Tibial nerve (tissue), 4 donors: ENCODE measurements at regions not wholly inside any gene's neighbourhood (a gene's known extent, or its start where the extent isn't known, plus 50 kb on each side); places are given as distances from the start of the nearest gene placed in this dataset.

Experiments
- DNase-seq, 2 donors: peaks; one replicate each; pipeline ENCODE4 v3.0.0-alpha.2; 2019; ENCODE audit warnings: low spot score in 2 of 2
- H3K27ac ChIP-seq, 4 donors: fragments of 200-600 bp; sonication (generic) in 3 of 4; one replicate each; pipeline ENCODE4 v1.5.1; 2017 to 2019; ENCODE audit warnings: mild to moderate bottlenecking in 1 of 4
- H3K27me3 ChIP-seq, 2 donors: fragments of 200-600 bp; sonication (generic) in 1 of 2; one replicate each; pipeline versions ENCODE4 v1.5.1 to v1.6.0; 2017 to 2019
- H3K36me3 ChIP-seq, 3 donors: fragments of 200-600 bp; sonication (generic); one replicate each; pipeline ENCODE4 v1.5.1; 2018 to 2019
- H3K4me1 ChIP-seq, 4 donors: fragments of 200-600 bp; sonication (generic) in 3 of 4; one replicate each; pipeline ENCODE4 v1.5.1; 2017 to 2019
- H3K4me3 ChIP-seq, 4 donors: fragments of 200-600 bp; sonication (generic) in 3 of 4; one replicate each; pipeline ENCODE4 v1.5.1; 2017 to 2019; ENCODE audit warnings: mild to moderate bottlenecking in 1 of 4, moderate library complexity in 1 of 4
- H3K9me3 ChIP-seq, 4 donors: fragments of 200-600 bp; sonication (generic) in 3 of 4; one replicate each; pipeline ENCODE4 v1.5.1; 2017 to 2019
- CTCF ChIP-seq, 5 experiments: fragments of 200-600 bp in 3 of 5; fragments of 450-650 bp in 2 of 5; sonication (generic) in 3 of 5; IDR thresholded peaks; one replicate each; pipeline ENCODE4 v1.5.1; 2016 to 2019; ENCODE audit warnings: antibody characterized with exemption in 5 of 5, mild to moderate bottlenecking in 3 of 5, moderate library complexity in 2 of 5
- EP300 ChIP-seq, 2 donors: sonication (generic); formaldehyde crosslinking; IDR thresholded peaks; one replicate each; pipeline ENCODE4 v1.6.1; 2017; ENCODE audit warnings: antibody characterized with exemption in 2 of 2, mild to moderate bottlenecking in 1 of 2
- POLR2A ChIP-seq, 2 donors: fragments of 450-650 bp; IDR thresholded peaks; one replicate each; pipeline ENCODE4 v1.6.1; 2017; ENCODE audit warnings: antibody characterized with exemption in 2 of 2, mild to moderate bottlenecking in 2 of 2, moderate library complexity in 2 of 2
- WGBS, 2 donors: methylation state at CpG; one replicate each; pipeline ENCODE4 v1.1.5; 2018; 5-methylcytosine and 5-hydroxymethylcytosine counted together

- TF ChIP-seq POLR2A (IDR thresholded peaks at IDR 0.05) (no peak), CTCF (IDR thresholded peaks at IDR 0.05) (no peak), EP300 (IDR thresholded peaks at IDR 0.05) (no peak)
Observed at GRCh38 chr20:55038684-55039083, 563.3 kb downstream of the DOK5 start.

DNA sequence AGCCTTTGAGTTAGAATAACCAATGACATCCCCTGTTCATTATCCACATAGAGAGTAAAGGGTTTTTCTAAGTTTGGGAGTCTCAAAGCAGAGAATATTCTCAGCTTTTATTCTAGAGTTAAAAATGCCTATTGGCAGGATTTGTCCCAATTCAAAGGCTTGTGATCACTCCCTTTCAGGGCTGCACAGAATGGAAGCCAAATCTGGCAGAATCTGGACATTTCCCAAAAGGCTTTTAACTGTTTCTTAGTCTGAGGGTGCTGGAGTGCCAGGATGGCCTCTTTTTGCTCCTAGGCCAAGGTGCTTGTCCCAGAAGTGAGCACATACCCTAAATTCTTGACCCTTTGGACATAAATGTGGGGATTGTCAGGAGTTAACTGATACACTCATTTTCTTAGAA, 556.6 kb downstream of the DOK5 start:
- H3K27me3 ChIP-seq: no peaks in the 10 kb centered on the region
- no peaks in the 10 kb centered on the region for H3K4me1 ChIP-seq
- no peaks in the 10 kb centered on the region for H3K36me3 ChIP-seq
- TF ChIP-seq CTCF (IDR thresholded peaks at IDR 0.05): no peak
- TF ChIP-seq POLR2A (IDR thresholded peaks at IDR 0.05): no peak
- no peak for TF ChIP-seq EP300 (IDR thresholded peaks at IDR 0.05)
- no peaks in the 10 kb centered on the region for H3K9me3 ChIP-seq
- DNase-seq: no peak
- no peak overlapping the region for H3K27ac ChIP-seq
- H3K4me3 ChIP-seq: no peak overlapping the region

More at GRCh38 chr20:55038684-55039083, 563.3 kb downstream of the DOK5 start:
- no peaks in the 10 kb centered on the region for H3K36me3 ChIP-seq
- H3K4me3 ChIP-seq: no peak overlapping the region
- DNase-seq: no peak
- no peak overlapping the region for H3K27ac ChIP-seq
- no peaks in the 10 kb centered on the region for H3K9me3 ChIP-seq
- no peaks in the 10 kb centered on the region for H3K27me3 ChIP-seq
- H3K4me1 ChIP-seq: no peaks in the 10 kb centered on the region

DNA sequence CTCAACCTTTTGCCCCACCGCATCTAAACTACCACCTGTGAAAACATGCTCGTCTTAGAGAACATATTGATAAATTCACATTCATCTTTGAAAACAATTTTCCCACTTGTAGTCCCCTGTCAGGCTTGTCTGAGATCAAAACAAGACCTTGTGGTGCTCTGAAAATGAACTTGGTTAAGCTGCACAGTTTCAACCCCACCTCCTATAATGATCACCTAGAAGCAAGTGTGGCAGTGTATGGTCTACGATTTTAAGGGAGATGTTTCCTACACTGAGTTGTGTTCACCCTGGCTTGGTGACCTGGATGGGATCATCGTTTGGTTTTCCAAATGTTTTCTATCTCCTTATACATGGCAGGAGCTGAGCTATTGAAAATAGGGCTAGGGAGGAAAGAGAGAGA, 539.4 kb downstream of the DOK5 start:
- H3K9me3 ChIP-seq: no peaks in the 10 kb centered on the region
- 68 to 73% methylated on average over 4 of the region's 4 CpGs for WGBS, 2 donors
- TF ChIP-seq POLR2A (IDR thresholded peaks at IDR 0.05) (no peak), EP300 (IDR thresholded peaks at IDR 0.05) (no peak), CTCF (IDR thresholded peaks at IDR 0.05) (no peak)
- H3K27ac ChIP-seq: no peak overlapping the region
- no peaks in the 10 kb centered on the region for H3K4me1 ChIP-seq
- H3K4me3 ChIP-seq: no peak overlapping the region
- H3K27me3 ChIP-seq: no peaks in the 10 kb centered on the region
- no peak for DNase-seq
- no peaks in the 10 kb centered on the region for H3K36me3 ChIP-seq

GRCh38 chr20:55010761-55011160, 535.4 kb downstream of the DOK5 start:
- H3K27me3 ChIP-seq: no peaks in the 10 kb centered on the region
- H3K9me3 ChIP-seq: no peaks in the 10 kb centered on the region
- no peak for DNase-seq
- no peak overlapping the region for H3K27ac ChIP-seq
- 97 to 98% methylated on average over 1 of the region's 1 CpG for WGBS, 2 donors
- TF ChIP-seq POLR2A (IDR thresholded peaks at IDR 0.05) (no peak), EP300 (IDR thresholded peaks at IDR 0.05) (no peak), CTCF (IDR thresholded peaks at IDR 0.05) (no peak)
- no peaks in the 10 kb centered on the region for H3K36me3 ChIP-seq
- no peak overlapping the region for H3K4me3 ChIP-seq
- H3K4me1 ChIP-seq: no peaks in the 10 kb centered on the region

GRCh38 chr20:55009066-55009465, 533.7 kb downstream of the DOK5 start:
- 53 to 71% methylated on average over 2 of the region's 2 CpGs for WGBS, 2 donors
- no peaks in the 10 kb centered on the region for H3K9me3 ChIP-seq
- H3K4me3 ChIP-seq: no peak overlapping the region
- no peaks in the 10 kb centered on the region for H3K36me3 ChIP-seq
- H3K4me1 ChIP-seq: no peaks in the 10 kb centered on the region
- no peak for DNase-seq
- H3K27ac ChIP-seq: no peak overlapping the region
- H3K27me3 ChIP-seq: no peaks in the 10 kb centered on the region
- TF ChIP-seq EP300 (IDR thresholded peaks at IDR 0.05): no peak
- TF ChIP-seq POLR2A (IDR thresholded peaks at IDR 0.05): no peak
- no peak for TF ChIP-seq CTCF (IDR thresholded peaks at IDR 0.05)
